Peyer's patch (tissue), 4 donors: ENCODE measurements at regions not wholly inside any gene's neighbourhood (a gene's known extent, or its start where the extent isn't known, plus 50 kb on each side); places are given as distances from the start of the nearest gene placed in this dataset.

Source experiments
- DNase-seq, 3 donors: peaks; one replicate each; pipeline ENCODE4 v3.0.0-alpha.2; 2017 to 2019
- H3K27ac ChIP-seq, 4 donors: fragments of 200-600 bp; sonication (generic); one replicate each; pipeline ENCODE4 v1.5.1; 2016 to 2019
- H3K27me3 ChIP-seq, 2 donors: fragments of 200-600 bp; sonication (generic); one replicate each; pipeline ENCODE4 v1.5.1; 2019
- H3K36me3 ChIP-seq, 3 donors: fragments of 200-600 bp; sonication (generic); one replicate each; pipeline ENCODE4 v1.5.1; 2016 to 2019
- H3K4me1 ChIP-seq, 4 donors: fragments of 200-600 bp; sonication (generic); one replicate each; pipeline ENCODE4 v1.5.1; 2016 to 2019
- H3K4me3 ChIP-seq, 4 donors: fragments of 200-600 bp; sonication (generic); 1 replicate in 3 of 4; 2 replicates in 1 of 4; pipeline ENCODE4 v1.5.1; 2016 to 2019; ENCODE audit warnings: mild to moderate bottlenecking in 1 of 4
- H3K9me3 ChIP-seq, 4 donors: fragments of 200-600 bp; sonication (generic); one replicate each; pipeline ENCODE4 v1.5.1; 2016 to 2019; ENCODE audit warnings: mild to moderate bottlenecking in 1 of 4
- CTCF ChIP-seq, 6 experiments: fragments of 450-650 bp in 4 of 6; fragments of 200-600 bp in 2 of 6; sonication (generic) in 1 of 6; IDR thresholded peaks; one replicate each; pipeline ENCODE4 v1.5.1; 2017 to 2019; ENCODE audit warnings: antibody characterized with exemption in 6 of 6, mild to moderate bottlenecking in 3 of 6, moderate library complexity in 1 of 6
- POLR2A ChIP-seq, 2 donors: fragments of 450-650 bp; IDR thresholded peaks; one replicate each; pipeline ENCODE4 v1.5.1; 2017; ENCODE audit warnings: antibody characterized with exemption in 2 of 2, mild to moderate bottlenecking in 2 of 2, moderate library complexity in 2 of 2

GRCh38 chr7:68014031-68014736 lies 1017.6 kb downstream of the TYW1 start:
- no peaks in the 10 kb centered on the region for H3K4me1 ChIP-seq
- no peak overlapping the region for H3K4me3 ChIP-seq
- DNase-seq, result no peak
- TF ChIP-seq POLR2A (IDR thresholded peaks at IDR 0.05) (no peak), CTCF (IDR thresholded peaks at IDR 0.05) (no peak)
- no peak overlapping the region for H3K27ac ChIP-seq
- H3K9me3 ChIP-seq, result peaks cover 0 to 10% (median 0%) of the 10 kb centered on the region in 4 donors
- no peaks in the 10 kb centered on the region for H3K27me3 ChIP-seq
- H3K36me3 ChIP-seq, result no peaks in the 10 kb centered on the region

GRCh38 chr7:68015122-68015977 lies 1018.7 kb downstream of the TYW1 start:
- peaks cover 0 to 6% (median 0%) of the 10 kb centered on the region in 4 donors for H3K9me3 ChIP-seq
- TF ChIP-seq POLR2A (IDR thresholded peaks at IDR 0.05) (no peak), CTCF (IDR thresholded peaks at IDR 0.05) (no peak)

GRCh38 chr7:68015978-68016532 lies 1019.4 kb downstream of the TYW1 start:
- Histone ChIP-seq H3K4me3 (no peak overlapping the region), H3K27ac (no peak overlapping the region), H3K9me3 (peaks cover 0 to 6% (median 0%) of the 10 kb centered on the region in 4 donors), H3K27me3 (no peaks in the 10 kb centered on the region), H3K36me3 (no peaks in the 10 kb centered on the region), H3K4me1 (no peaks in the 10 kb centered on the region)
- TF ChIP-seq CTCF (IDR thresholded peaks at IDR 0.05) (no peak), POLR2A (IDR thresholded peaks at IDR 0.05) (no peak)
- DNase-seq, result no peak

More at GRCh38 chr7:68015122-68015977, 1018.7 kb downstream of the TYW1 start:
- no peak for DNase-seq
- Histone ChIP-seq H3K27ac (no peak overlapping the region), H3K27me3 (no peaks in the 10 kb centered on the region), H3K4me1 (no peaks in the 10 kb centered on the region), H3K36me3 (no peaks in the 10 kb centered on the region), H3K4me3 (no peak overlapping the region)

- TF ChIP-seq CTCF (IDR thresholded peaks at IDR 0.05) (no peak), POLR2A (IDR thresholded peaks at IDR 0.05) (no peak)
- H3K9me3 ChIP-seq, result peaks cover 0 to 6% (median 0%) of the 10 kb centered on the region in 4 donors
- no peak overlapping the region for H3K4me3 ChIP-seq
Measured at GRCh38 chr7:68020102-68020501, 1023.5 kb downstream of the TYW1 start.

GRCh38 chr7:68025369-68025768 lies 1028.7 kb downstream of the TYW1 start:
- Histone ChIP-seq H3K27me3 (no peaks in the 10 kb centered on the region), H3K9me3 (no peaks in the 10 kb centered on the region), H3K27ac (no peak overlapping the region), H3K4me3 (no peak overlapping the region), H3K36me3 (no peaks in the 10 kb centered on the region), H3K4me1 (no peaks in the 10 kb centered on the region)
- no peak for DNase-seq
- no peak for TF ChIP-seq POLR2A (IDR thresholded peaks at IDR 0.05)
- no peak for TF ChIP-seq CTCF (IDR thresholded peaks at IDR 0.05)

More at GRCh38 chr7:68020102-68020501, 1023.5 kb downstream of the TYW1 start:
- no peaks in the 10 kb centered on the region for H3K27me3 ChIP-seq
- H3K36me3 ChIP-seq, result no peaks in the 10 kb centered on the region
- H3K4me1 ChIP-seq, result no peaks in the 10 kb centered on the region
- no peak for DNase-seq
- no peak overlapping the region for H3K27ac ChIP-seq
